PFSK-1 (cell line): ENCODE measurements at regions not wholly inside any gene's neighbourhood (a gene's known extent, or its start where the extent isn't known, plus 50 kb on each side); places are given as distances from the start of the nearest gene placed in this dataset.

Experiments used
- FOXP2 ChIP-seq: optimal IDR thresholded peaks from 2 replicates; pipeline ENCODE3; 2011; ENCODE audit warnings: borderline replicate concordance, control low read depth, inconsistent platforms; ENCODE audit not compliant: insufficient read depth; ENCODE audit errors: extremely low read length, extremely low read depth
- POLR2AphosphoS5 ChIP-seq: IDR thresholded peaks from 2 replicates; pipeline ENCODE4 v1.6.1; 2012; ENCODE audit warnings: low read depth, mild to moderate bottlenecking, control low read depth, low read length, moderate library complexity
- SIN3A ChIP-seq: IDR thresholded peaks from 2 replicates; pipeline ENCODE4 v1.6.1; 2012; ENCODE audit warnings: mild to moderate bottlenecking, low read length, moderate library complexity, borderline replicate concordance; ENCODE audit not compliant: insufficient read depth
- TAF1 ChIP-seq: IDR thresholded peaks from 2 replicates; pipeline ENCODE4 v1.6.1; 2012; ENCODE audit warnings: low read length, control low read depth, borderline replicate concordance; ENCODE audit not compliant: insufficient read depth
- TF ChIP-seq, protein P1 (sequence below), 2 experiments: IDR thresholded peaks; 2 replicates each; pipeline versions ENCODE4 v1.6.1 to v1.8.0; 2011 to 2012; ENCODE audit warnings: low read depth in 2 of 2, low read length in 2 of 2, control low read depth in 1 of 2, inconsistent platforms in 1 of 2, mild to moderate bottlenecking in 1 of 2, moderate library complexity in 1 of 2; ENCODE audit not compliant: insufficient read depth in 1 of 2

- TF ChIP-seq TAF1 (no peak), FOXP2 (no peak), POLR2AphosphoS5 (no peak), SIN3A (no peak)
- TF ChIP-seq, protein P1, sequence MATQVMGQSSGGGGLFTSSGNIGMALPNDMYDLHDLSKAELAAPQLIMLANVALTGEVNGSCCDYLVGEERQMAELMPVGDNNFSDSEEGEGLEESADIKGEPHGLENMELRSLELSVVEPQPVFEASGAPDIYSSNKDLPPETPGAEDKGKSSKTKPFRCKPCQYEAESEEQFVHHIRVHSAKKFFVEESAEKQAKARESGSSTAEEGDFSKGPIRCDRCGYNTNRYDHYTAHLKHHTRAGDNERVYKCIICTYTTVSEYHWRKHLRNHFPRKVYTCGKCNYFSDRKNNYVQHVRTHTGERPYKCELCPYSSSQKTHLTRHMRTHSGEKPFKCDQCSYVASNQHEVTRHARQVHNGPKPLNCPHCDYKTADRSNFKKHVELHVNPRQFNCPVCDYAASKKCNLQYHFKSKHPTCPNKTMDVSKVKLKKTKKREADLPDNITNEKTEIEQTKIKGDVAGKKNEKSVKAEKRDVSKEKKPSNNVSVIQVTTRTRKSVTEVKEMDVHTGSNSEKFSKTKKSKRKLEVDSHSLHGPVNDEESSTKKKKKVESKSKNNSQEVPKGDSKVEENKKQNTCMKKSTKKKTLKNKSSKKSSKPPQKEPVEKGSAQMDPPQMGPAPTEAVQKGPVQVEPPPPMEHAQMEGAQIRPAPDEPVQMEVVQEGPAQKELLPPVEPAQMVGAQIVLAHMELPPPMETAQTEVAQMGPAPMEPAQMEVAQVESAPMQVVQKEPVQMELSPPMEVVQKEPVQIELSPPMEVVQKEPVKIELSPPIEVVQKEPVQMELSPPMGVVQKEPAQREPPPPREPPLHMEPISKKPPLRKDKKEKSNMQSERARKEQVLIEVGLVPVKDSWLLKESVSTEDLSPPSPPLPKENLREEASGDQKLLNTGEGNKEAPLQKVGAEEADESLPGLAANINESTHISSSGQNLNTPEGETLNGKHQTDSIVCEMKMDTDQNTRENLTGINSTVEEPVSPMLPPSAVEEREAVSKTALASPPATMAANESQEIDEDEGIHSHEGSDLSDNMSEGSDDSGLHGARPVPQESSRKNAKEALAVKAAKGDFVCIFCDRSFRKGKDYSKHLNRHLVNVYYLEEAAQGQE (IDR thresholded peaks at IDR 0.05; ENCODE audit: insufficient read depth in 1 of 2, low read depth in 2 of 2, low read length in 2 of 2), result no peak
These were observed 110.1 kb upstream of the GPR26 start for GRCh38 chr10:123556049-123556448.

DNA sequence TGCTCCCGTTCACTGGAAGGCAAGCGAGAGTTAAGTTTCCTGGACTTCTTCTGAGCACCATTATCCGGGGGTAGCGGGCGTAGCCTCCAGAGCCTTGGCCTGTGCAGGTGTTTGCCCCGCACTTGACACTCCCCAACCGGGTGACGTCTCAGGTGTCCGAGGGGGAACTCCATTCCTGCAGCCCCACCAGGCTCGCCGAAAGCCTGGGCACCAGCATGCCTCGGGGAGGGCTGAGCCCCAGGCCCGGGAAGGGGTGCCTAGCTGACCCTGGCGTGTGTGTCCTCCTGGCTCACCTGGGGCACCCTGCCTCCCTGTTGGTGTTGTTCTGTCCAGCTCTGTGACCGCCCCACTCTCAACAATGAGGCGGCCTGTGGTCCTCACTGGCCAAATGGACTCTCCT, 109.4 kb upstream of the GPR26 start:
- TF ChIP-seq, protein P1 (IDR thresholded peaks at IDR 0.05; ENCODE audit: insufficient read depth in 1 of 2, low read depth in 2 of 2, low read length in 2 of 2), result no peak
- no peak for TF ChIP-seq FOXP2
- no peak for TF ChIP-seq TAF1
- no peak for TF ChIP-seq POLR2AphosphoS5
- no peak for TF ChIP-seq SIN3A

DNA sequence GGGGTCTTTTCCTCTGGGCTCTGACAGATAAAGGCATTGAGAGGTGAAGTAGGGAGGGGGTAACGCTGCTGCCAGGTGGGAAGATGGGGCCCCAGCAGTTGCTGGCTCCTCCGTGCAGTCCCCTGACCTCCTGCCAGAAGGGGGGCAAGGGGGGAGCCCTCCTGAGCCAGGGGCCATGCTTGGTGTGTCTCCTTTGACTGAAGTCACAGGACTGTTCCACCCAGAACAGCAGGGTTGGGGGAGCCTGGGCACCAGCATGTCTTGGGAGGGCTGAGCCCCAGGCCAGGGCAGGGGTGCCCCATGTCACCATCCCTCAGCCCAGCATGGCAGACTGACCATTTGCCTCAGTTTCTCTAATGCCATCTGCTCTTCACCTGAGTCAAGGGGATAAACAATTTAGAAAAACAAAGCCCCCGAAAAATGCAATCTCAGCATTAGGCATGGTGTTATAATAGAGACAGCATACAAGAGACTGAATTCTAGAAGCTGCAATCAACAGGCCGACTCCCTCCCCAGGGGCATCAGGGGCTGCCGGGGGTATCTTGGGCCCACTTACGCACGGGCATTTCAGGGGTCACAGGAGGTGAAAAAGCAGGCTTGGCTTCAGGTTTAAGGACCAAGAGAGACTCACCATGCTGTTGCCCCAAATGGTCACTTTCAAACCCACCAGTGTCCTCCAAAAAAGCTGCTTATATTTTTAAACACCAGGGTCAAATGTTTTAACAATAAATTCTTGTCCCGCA, 108.6 kb upstream of the GPR26 start:
- TF ChIP-seq SIN3A (no peak), POLR2AphosphoS5 (no peak), TAF1 (no peak), FOXP2 (no peak)
- TF ChIP-seq, protein P1 (IDR thresholded peaks at IDR 0.05; ENCODE audit: insufficient read depth in 1 of 2, low read depth in 2 of 2, low read length in 2 of 2), result no peak

DNA sequence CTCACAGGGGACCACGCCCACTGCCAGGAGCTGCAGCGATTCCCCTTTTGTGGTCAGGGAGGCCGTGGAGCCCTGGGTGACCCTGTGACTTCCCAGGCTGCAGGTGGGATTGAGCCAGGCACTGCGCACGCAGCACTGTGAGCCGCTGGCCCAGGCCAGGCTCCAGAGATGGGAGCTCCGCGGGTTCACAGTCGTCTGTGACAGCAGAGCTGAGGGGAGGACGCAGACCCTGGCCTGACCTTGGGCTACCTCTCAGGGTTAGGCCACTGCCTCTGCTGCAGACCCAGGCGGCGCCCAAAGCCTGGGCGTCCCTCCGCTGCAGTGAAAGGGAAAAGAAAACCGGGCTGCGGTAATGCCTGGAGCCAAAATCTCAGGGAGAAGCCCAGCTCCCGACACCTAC, 107.5 kb upstream of the GPR26 start:
- TF ChIP-seq, protein P1 (IDR thresholded peaks at IDR 0.05; ENCODE audit: insufficient read depth in 1 of 2, low read depth in 2 of 2, low read length in 2 of 2), result no peak
- TF ChIP-seq TAF1, result no peak
- no peak for TF ChIP-seq FOXP2
- no peak for TF ChIP-seq SIN3A
- TF ChIP-seq POLR2AphosphoS5, result no peak
